ENCODE measurements at regions not wholly inside any gene's neighbourhood (a gene's known extent, or its start where the extent isn't known, plus 50 kb on each side); places are given as distances from the start of the nearest gene placed in this dataset.

- TF ChIP-seq CTCF (conservative IDR thresholded peaks at IDR 0.05): no peak
- TF ChIP-seq ZFX (IDR thresholded peaks at IDR 0.05): no peak
- H3K27ac ChIP-seq: no peak overlapping the region
Observed at GRCh38 chrX:149992918-149993317, 54.6 kb upstream of the EOLA2 start.

- TF ChIP-seq ZFX (IDR thresholded peaks at IDR 0.05): no peak
- TF ChIP-seq CTCF (conservative IDR thresholded peaks at IDR 0.05): no peak
- no peak overlapping the region for H3K27ac ChIP-seq
Observed at GRCh38 chrX:149993989-149994388, 55.7 kb upstream of the EOLA2 start.

DNA sequence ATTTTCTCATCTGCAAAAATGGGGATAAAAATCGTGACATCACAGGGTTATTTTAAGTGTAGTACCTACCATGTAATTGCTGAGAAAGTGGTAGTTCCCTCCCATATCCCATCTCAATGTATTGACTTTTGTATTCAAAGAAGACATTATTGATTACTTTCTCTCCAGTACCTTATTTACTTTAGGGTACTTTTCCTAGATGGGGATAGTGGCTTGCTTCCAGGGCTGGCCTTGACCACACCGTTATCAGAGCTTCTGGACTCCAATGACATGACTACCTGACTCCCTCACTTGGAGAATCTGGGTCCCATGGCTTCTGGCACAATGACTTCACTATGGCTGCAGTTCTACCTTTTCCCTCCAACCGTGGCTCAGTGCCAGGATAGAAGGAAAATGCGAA, 58.2 kb upstream of the EOLA2 start:
- TF ChIP-seq CTCF (conservative IDR thresholded peaks at IDR 0.05): no peak
- TF ChIP-seq ZFX (IDR thresholded peaks at IDR 0.05): no peak
- no peak overlapping the region for H3K27ac ChIP-seq

GRCh38 chrX:150005027-150005426, 66.7 kb upstream of the EOLA2 start:
- TF ChIP-seq CTCF (conservative IDR thresholded peaks at IDR 0.05) (no peak), ZFX (IDR thresholded peaks at IDR 0.05) (no peak)
- no peak overlapping the region for H3K27ac ChIP-seq

GRCh38 chrX:150007356-150007755, 69.1 kb upstream of the EOLA2 start:
- TF ChIP-seq ZFX (IDR thresholded peaks at IDR 0.05): no peak
- no peak for TF ChIP-seq CTCF (conservative IDR thresholded peaks at IDR 0.05)
- H3K27ac ChIP-seq: no peak overlapping the region

DNA sequence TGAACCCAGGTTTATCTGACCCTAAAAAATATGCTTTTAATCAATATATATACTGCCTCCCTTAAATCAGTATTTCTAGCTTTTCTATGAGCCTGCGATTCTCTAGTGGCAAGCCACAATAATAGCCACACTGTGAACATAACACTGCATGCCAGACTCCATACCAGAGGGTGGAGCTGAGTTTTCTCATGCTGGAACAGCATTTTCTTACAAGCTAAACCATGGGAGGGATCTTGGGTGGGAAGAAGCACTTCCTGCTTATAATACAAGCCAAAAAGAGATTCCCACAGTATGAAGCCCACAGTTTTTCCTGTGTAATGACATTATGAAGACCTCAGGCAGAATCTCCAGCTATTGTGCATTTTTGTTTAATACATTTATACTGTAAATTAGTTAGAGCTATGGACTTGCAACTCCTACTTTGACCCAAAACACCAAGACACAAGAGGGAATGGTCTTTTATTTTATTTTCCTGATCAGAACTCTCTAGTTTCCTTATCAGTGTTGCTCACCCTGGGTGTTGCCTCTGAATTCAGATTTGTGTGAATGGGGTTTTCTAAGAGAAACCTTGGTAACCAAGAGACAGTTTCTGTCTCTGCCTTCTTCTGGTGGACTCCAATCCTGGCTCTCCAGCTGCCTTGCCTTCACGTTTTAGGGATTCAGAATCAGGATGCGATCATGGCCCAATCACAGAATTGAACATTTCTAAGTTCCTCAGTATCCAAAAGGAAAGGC, 74.5 kb upstream of the EOLA2 start:
- no peak overlapping the region for H3K27ac ChIP-seq
- TF ChIP-seq ZFX (IDR thresholded peaks at IDR 0.05) (no peak), CTCF (conservative IDR thresholded peaks at IDR 0.05) (no peak)

DNA sequence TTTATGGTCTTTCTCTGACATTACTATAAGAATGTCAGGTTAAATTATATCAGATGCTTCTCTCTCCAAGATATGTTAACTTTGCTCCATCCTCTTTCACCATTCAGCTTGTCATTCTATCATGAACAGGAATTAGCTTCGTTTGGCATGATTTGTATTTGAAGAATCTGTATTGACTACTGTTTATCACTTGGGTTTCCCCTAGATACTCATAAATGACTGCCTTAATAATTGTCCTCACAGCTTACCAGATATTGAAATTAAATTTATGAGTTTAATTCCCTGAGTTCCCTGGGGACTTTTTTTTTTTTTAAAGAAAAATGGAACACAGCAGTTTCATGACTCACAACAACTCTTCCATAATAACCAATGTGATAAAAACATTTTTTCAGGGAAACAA, 76.2 kb upstream of the EOLA2 start:
- TF ChIP-seq CTCF (conservative IDR thresholded peaks at IDR 0.05) (no peak), ZFX (IDR thresholded peaks at IDR 0.05) (no peak)
- H3K27ac ChIP-seq: no peak overlapping the region

All from C4-2B (cell line).